Endothelial cell of umbilical vein (primary cell): ENCODE measurements at regions not wholly inside any gene's neighbourhood (a gene's known extent, or its start where the extent isn't known, plus 50 kb on each side); places are given as distances from the start of the nearest gene placed in this dataset.

ENCODE experiments used
- BruUV-seq: library from RNA; stranded (reverse); fragments of 400-500 nt; replicated peaks from 2 replicates; lab custom pipeline; 2021; lab: Mats Ljungman, UMichigan
- CTCF ChIA-PET: fragments of 300-600, 350-600 bp; sonication (Branson Sonifier 250); formaldehyde crosslinking; loops from one replicate; lab custom pipeline; 2021; ENCODE audit warnings: antibody characterized with exemption, inconsistent platforms; lab: Charles Lee
- POLR2A ChIA-PET: fragments of 300-600, 350-600 bp; sonication (Branson Sonifier 250); formaldehyde crosslinking; loops from one replicate; lab custom pipeline; 2021; ENCODE audit warnings: antibody characterized with exemption, inconsistent platforms; lab: Charles Lee
- DNase-seq: peaks from one replicate; pipeline ENCODE4 v3.0.0-alpha.2; 2011; ENCODE audit warnings: low read depth, low spot score
- FAIRE-seq: peaks from 2 replicates; lab custom pipeline; 2011; peaks lifted over from hg19 to GRCh38; lab: Jason Lieb, UNC
- H2AFZ ChIP-seq: 2 replicates; pipeline ENCODE4 v1.6.0; 2012; ENCODE audit warnings: low read depth, low read length, control low read depth, inconsistent platforms
- H3K27ac ChIP-seq: 2 replicates; pipeline ENCODE4 v1.5.1; 2011; ENCODE audit warnings: low read depth, mild to moderate bottlenecking, control low read depth, low read length, moderate library complexity; ENCODE audit not compliant: insufficient read depth
- H3K27me3 ChIP-seq, 2 experiments: 2 replicates each; pipeline versions ENCODE4 v1.6.0 to v1.6.1; 2011; ENCODE audit warnings: low read length in 2 of 2, mixed read lengths in 1 of 2; ENCODE audit not compliant: control insufficient read depth in 2 of 2, insufficient read depth in 2 of 2
- H3K36me3 ChIP-seq, 2 experiments: 2 replicates in 1 of 2; 3 replicates in 1 of 2; pipeline ENCODE4 v1.5.1; 2011; ENCODE audit warnings: low read length in 2 of 2, mild to moderate bottlenecking in 1 of 2, moderate library complexity in 1 of 2; ENCODE audit not compliant: control insufficient read depth in 2 of 2, insufficient read depth in 2 of 2; ENCODE audit errors: extremely low read depth in 1 of 2
- H3K4me1 ChIP-seq: 3 replicates; pipeline ENCODE4 v1.5.1; 2011; ENCODE audit warnings: mild to moderate bottlenecking, low read length; ENCODE audit not compliant: control insufficient read depth, insufficient read depth; ENCODE audit errors: extremely low read depth
- H3K4me2 ChIP-seq: 2 replicates; pipeline ENCODE4 v1.6.1; 2011; ENCODE audit warnings: low read length, control low read depth, mixed read lengths; ENCODE audit not compliant: insufficient read depth
- H3K4me3 ChIP-seq, 3 experiments: fragments of 200-600 bp in 1 of 3; sonication (generic), shearing (Covaris generic) in 1 of 3; replicated peaks in 1 of 3; 2 replicates each; pipeline ENCODE4 v1.5.1; 2011 to 2016; ENCODE audit warnings: control low read depth in 3 of 3, low read length in 3 of 3, mild to moderate bottlenecking in 2 of 3, inconsistent platforms in 1 of 3, low read depth in 1 of 3, moderate library complexity in 1 of 3; ENCODE audit not compliant: insufficient read depth in 1 of 3
- H3K79me2 ChIP-seq: 2 replicates; pipeline ENCODE4 v1.6.0; 2012; ENCODE audit warnings: low read length, inconsistent platforms; ENCODE audit not compliant: control insufficient read depth, insufficient read depth
- H3K9ac ChIP-seq: replicated peaks from 2 replicates; pipeline ENCODE3; 2011; ENCODE audit warnings: low read length, control low read depth; ENCODE audit not compliant: insufficient read depth; ENCODE audit errors: extremely low read depth
- H3K9me1 ChIP-seq: replicated peaks from 3 replicates; pipeline ENCODE4 v1.6.0; 2011; ENCODE audit warnings: mild to moderate bottlenecking, low read length; ENCODE audit not compliant: control insufficient read depth, insufficient read depth; ENCODE audit errors: extremely low read depth
- H3K9me3 ChIP-seq: replicated peaks from 2 replicates; pipeline ENCODE4 v1.5.1; 2012; ENCODE audit warnings: low read length, inconsistent platforms; ENCODE audit not compliant: control insufficient read depth, insufficient read depth
- H4K20me1 ChIP-seq: replicated peaks from 2 replicates; pipeline ENCODE3; 2011; ENCODE audit warnings: mild to moderate bottlenecking, low read length; ENCODE audit not compliant: control insufficient read depth, insufficient read depth; ENCODE audit errors: extremely low read depth
- CTCF ChIP-seq, 2 donors: IDR thresholded peaks; 1 replicate in 1 of 2; 2 replicates in 1 of 2; pipeline ENCODE4 v1.5.1; 2011; ENCODE audit warnings: low read length in 2 of 2, mild to moderate bottlenecking in 2 of 2, moderate library complexity in 2 of 2, control low read depth in 1 of 2, inconsistent platforms in 1 of 2, low read depth in 1 of 2; ENCODE audit not compliant: insufficient read depth in 1 of 2; ENCODE audit errors: extremely low read depth in 1 of 2
- EZH2 ChIP-seq: IDR thresholded peaks from 2 replicates; pipeline ENCODE4 v1.6.1; 2012; ENCODE audit warnings: borderline replicate concordance, low read depth, mild to moderate bottlenecking, moderate library complexity, low read length, inconsistent platforms; ENCODE audit not compliant: severe bottlenecking
- FOS ChIP-seq: IDR thresholded peaks from 2 replicates; pipeline ENCODE4 v1.6.1; 2011; ENCODE audit warnings: mild to moderate bottlenecking, low read length, moderate library complexity, borderline replicate concordance; ENCODE audit not compliant: insufficient read depth
- GATA2 ChIP-seq: IDR thresholded peaks from 2 replicates; pipeline ENCODE4 v1.7.0; 2011; ENCODE audit warnings: low read depth, mild to moderate bottlenecking, moderate library complexity, mixed read lengths, low read length; ENCODE audit not compliant: insufficient read length, insufficient read depth
- JUN ChIP-seq: IDR thresholded peaks from 2 replicates; pipeline ENCODE4 v1.6.1; 2011; ENCODE audit warnings: borderline replicate concordance, low read depth; ENCODE audit not compliant: insufficient read length, insufficient read depth
- MYC ChIP-seq: IDR thresholded peaks from one replicate; pipeline ENCODE4 v1.6.1; 2011; ENCODE audit warnings: mild to moderate bottlenecking, low read depth, low read length
- POLR2A ChIP-seq: IDR thresholded peaks from 2 replicates; pipeline ENCODE4 v1.6.1; 2012; ENCODE audit warnings: low read depth, mild to moderate bottlenecking, control low read depth, low read length
- POLR2AphosphoS5 ChIP-seq: IDR thresholded peaks from 2 replicates; pipeline ENCODE4 v1.6.1; 2012; ENCODE audit warnings: low read depth, mild to moderate bottlenecking, control low read depth, low read length, moderate library complexity; ENCODE audit not compliant: insufficient read depth
- dilution Hi-C: fragments of 300-500 bp; cut with MboI; formaldehyde crosslinking; loops from one replicate; pipeline ENCODE4 v1.15.0; 2019; ENCODE audit warnings: low sequenced_read_pairs; ENCODE audit not compliant: extremely low pct_ligation_motif_present
- intact Hi-C: fragments of 100-400 bp; cut with micrococcal nuclease; formaldehyde crosslinking; loops from one replicate; pipeline ENCODE4 v1.10.0; 2022
- TF ChIP-seq, protein P1 (sequence below): IDR thresholded peaks from 2 replicates; pipeline ENCODE4 v1.6.1; 2011; ENCODE audit not compliant: insufficient read depth, insufficient read length

- Histone ChIP-seq H3K27me3 (no peaks in the 10 kb centered on the region), H3K9me3 (no peaks in the 10 kb centered on the region), H4K20me1 (no peaks in the 10 kb centered on the region), H2AFZ (no peak overlapping the region), H3K9ac (no peak overlapping the region), H3K4me2 (no peak overlapping the region), H3K79me2 (no peaks in the 10 kb centered on the region), H3K36me3 (no peaks in the 10 kb centered on the region), H3K4me1 (no peaks in the 10 kb centered on the region), H3K27ac (no peak overlapping the region), H3K4me3 (no peak overlapping the region), H3K9me1 (no peaks in the 10 kb centered on the region)
- intact Hi-C loops (no loop called here), dilution Hi-C loops (no loop called here)
- no peak for FAIRE-seq
- no peak for DNase-seq
- BruUV-seq: no TSS peak
- ChIA-PET CTCF (no interaction called here), POLR2A (no interaction called here)
- TF ChIP-seq JUN (no peak), FOS (no peak), EZH2 (no peak), MYC (no peak)
- TF ChIP-seq, protein P1, sequence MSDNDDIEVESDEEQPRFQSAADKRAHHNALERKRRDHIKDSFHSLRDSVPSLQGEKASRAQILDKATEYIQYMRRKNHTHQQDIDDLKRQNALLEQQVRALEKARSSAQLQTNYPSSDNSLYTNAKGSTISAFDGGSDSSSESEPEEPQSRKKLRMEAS: no peak
These were observed 155.1 kb downstream of the NUP210 start for GRCh38 chr3:13265016-13265415.

GRCh38 chr3:13264468-13264795 is 155.7 kb downstream of the NUP210 start:
- DNase-seq (no peak), FAIRE-seq (no peak)
- no peaks in the 10 kb centered on the region for H4K20me1 ChIP-seq
- H3K9ac ChIP-seq: no peak overlapping the region
- H3K4me3 ChIP-seq: no peak overlapping the region
- no peak overlapping the region for H3K27ac ChIP-seq
- ChIA-PET POLR2A (no interaction called here), CTCF (no interaction called here)
- intact Hi-C loops (no loop called here), dilution Hi-C loops (no loop called here)
- no peaks in the 10 kb centered on the region for H3K4me1 ChIP-seq
- no peak overlapping the region for H2AFZ ChIP-seq
- no peaks in the 10 kb centered on the region for H3K27me3 ChIP-seq
- TF ChIP-seq POLR2A (no peak), GATA2 (no peak), CTCF (IDR thresholded peaks at IDR 0.05; ENCODE audit: extremely low read depth in 1 of 2, insufficient read depth in 1 of 2, low read depth in 1 of 2, low read length in 2 of 2) (no peak), JUN (no peak), FOS (no peak), MYC (no peak), EZH2 (no peak), POLR2AphosphoS5 (no peak)
- TF ChIP-seq, protein P1: no peak
- H3K9me3 ChIP-seq: no peaks in the 10 kb centered on the region
- no peaks in the 10 kb centered on the region for H3K79me2 ChIP-seq
- no peak overlapping the region for H3K4me2 ChIP-seq
- no peaks in the 10 kb centered on the region for H3K36me3 ChIP-seq
- BruUV-seq: no TSS peak
- no peaks in the 10 kb centered on the region for H3K9me1 ChIP-seq
